T-helper 1 cell treated with Interleukin-12 subunit alpha and Interleukin-12 subunit beta and Interleukin-4 antibody, amounts not matched to agents 30 μg/mL and 1 μg/mL, for 36 hours (primary cell): ENCODE measurements at regions not wholly inside any gene's neighbourhood (a gene's known extent, or its start where the extent isn't known, plus 50 kb on each side); places are given as distances from the start of the nearest gene placed in this dataset.
A peak's percentile ranks its signal among the peaks of the same experiment; 100 is the strongest.

ENCODE experiments used
- H3K27ac Mint-ChIP-seq: one replicate; pipeline ENCODE4 v1.8.0; 2021; ENCODE audit warnings: mild to moderate bottlenecking, mixed read lengths
- H3K27me3 Mint-ChIP-seq: one replicate; pipeline ENCODE4 v1.8.0; 2021; ENCODE audit warnings: low read depth, mixed read lengths
- H3K36me3 Mint-ChIP-seq: one replicate; pipeline ENCODE4 v1.8.0; 2021; ENCODE audit warnings: low read depth, mixed read lengths
- H3K4me1 Mint-ChIP-seq: one replicate; pipeline ENCODE4 v1.8.0; 2021; ENCODE audit warnings: low read depth, mixed read lengths
- H3K4me3 Mint-ChIP-seq: one replicate; pipeline ENCODE4 v1.8.0; 2021; ENCODE audit warnings: mild to moderate bottlenecking, moderate library complexity, mixed read lengths
- H3K9me3 Mint-ChIP-seq: one replicate; pipeline ENCODE4 v1.8.0; 2021; ENCODE audit warnings: mixed read lengths

DNA sequence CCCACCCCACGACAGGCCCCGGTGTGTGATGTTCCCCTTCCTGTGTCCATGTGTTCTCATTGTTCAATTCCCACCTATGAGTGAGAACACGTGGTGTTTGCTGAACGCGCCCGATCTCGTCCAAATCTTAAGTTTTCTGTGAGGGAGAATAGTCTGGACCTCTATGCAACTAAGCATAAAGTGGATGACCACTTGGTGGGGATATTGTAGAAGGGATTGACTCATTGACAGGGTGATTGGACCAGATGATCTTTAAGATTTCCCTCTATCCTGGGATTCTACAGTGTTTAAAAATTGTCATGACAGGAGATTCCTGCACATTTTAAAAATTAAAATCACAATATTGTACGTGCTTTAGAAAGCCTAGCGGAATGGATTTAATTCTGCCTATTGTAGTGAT, 141.3 kb downstream of the TRMT11 start:
- Mint-ChIP-seq H3K27me3 (no peaks in the 10 kb centered on the region), H3K9me3 (no peaks in the 10 kb centered on the region), H3K27ac (no peak overlapping the region), H3K4me1 (no peaks in the 10 kb centered on the region), H3K4me3 (no peak overlapping the region), H3K36me3 (no peaks in the 10 kb centered on the region)

DNA sequence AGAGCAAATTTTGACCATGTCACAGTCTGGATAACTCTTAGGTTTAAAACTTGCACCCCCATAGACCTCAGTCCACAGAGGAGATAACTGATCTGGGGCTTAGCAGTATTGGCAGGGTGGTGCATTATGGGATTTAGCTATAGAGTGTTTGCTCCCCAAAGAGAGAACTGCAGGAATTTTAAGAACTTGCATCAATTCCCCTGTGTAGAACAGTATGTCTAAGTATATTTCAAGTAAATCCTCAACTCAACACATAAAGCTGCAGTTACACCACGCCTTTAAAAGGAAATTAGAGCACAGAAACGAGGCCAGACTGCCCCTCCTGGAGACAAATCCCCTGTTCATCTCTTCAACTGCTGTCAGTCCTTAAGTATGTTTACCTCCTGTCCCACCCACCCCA, 144.9 kb downstream of the TRMT11 start:
- no peaks in the 10 kb centered on the region for H3K27me3 Mint-ChIP-seq
- H3K9me3 Mint-ChIP-seq = peaks cover 3% of the 10 kb centered on the region
- H3K4me1 Mint-ChIP-seq = no peaks in the 10 kb centered on the region
- H3K4me3 Mint-ChIP-seq = no peak overlapping the region
- H3K27ac Mint-ChIP-seq = no peak overlapping the region
- no peaks in the 10 kb centered on the region for H3K36me3 Mint-ChIP-seq

GRCh38 chr6:126133984-126134383, 147.6 kb downstream of the TRMT11 start:
- Mint-ChIP-seq H3K9me3 (peaks cover 3% of the 10 kb centered on the region), H3K4me3 (no peak overlapping the region), H3K27me3 (no peaks in the 10 kb centered on the region), H3K27ac (no peak overlapping the region), H3K4me1 (no peaks in the 10 kb centered on the region), H3K36me3 (no peaks in the 10 kb centered on the region)

GRCh38 chr6:126134491-126134890, 148.2 kb downstream of the TRMT11 start:
- Mint-ChIP-seq H3K27me3 (no peaks in the 10 kb centered on the region), H3K27ac (no peak overlapping the region), H3K4me1 (no peaks in the 10 kb centered on the region), H3K36me3 (no peaks in the 10 kb centered on the region), H3K9me3 (peaks cover 3% of the 10 kb centered on the region), H3K4me3 (no peak overlapping the region)

DNA sequence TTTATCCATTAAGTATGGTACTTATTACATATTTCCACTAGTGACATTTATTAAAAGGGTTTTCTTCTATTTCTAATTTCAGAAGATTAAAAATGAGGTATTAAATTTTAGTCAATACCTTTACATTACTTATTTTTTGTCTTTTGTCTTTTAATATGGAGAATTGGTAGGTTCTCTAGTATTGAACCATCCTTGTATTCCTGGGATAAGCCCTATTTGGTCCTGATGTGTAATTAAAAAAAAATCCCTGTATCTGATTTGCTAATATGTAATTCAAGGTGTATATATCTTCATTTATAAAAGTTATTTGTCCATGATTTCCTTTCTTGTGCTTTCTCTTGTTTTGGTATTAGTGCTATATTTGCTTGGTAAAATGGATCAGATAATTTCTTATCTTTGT, 153.7 kb downstream of the TRMT11 start:
- no peaks in the 10 kb centered on the region for H3K4me1 Mint-ChIP-seq
- H3K36me3 Mint-ChIP-seq = no peaks in the 10 kb centered on the region
- H3K27me3 Mint-ChIP-seq = no peaks in the 10 kb centered on the region
- H3K4me3 Mint-ChIP-seq = no peak overlapping the region
- no peak overlapping the region for H3K27ac Mint-ChIP-seq
- H3K9me3 Mint-ChIP-seq = no peaks in the 10 kb centered on the region

DNA sequence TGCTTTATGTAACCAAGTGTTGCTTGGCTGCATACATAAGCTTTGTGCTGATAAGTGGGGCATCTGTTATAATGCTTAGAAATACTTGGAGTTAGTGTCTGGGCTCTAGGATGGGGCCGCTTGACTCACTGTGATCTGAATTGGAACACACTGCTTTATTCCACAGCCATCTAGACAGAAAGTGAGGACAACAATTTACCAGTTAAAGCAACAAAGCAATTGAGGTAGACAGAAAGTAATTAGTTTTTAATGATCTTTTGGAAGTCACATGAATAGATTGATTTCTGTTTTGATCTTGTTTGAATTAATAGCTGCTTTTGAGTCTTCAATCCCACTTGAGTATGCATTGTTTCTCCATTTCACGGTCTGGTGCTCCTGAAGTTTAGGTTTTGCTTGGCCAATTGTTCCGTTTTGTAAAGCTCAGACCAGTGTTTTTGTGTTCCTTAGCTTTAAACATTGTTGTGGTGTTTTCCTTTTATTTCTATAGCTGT, 157.5 kb downstream of the TRMT11 start:
- H3K4me1 Mint-ChIP-seq = no peaks in the 10 kb centered on the region
- no peaks in the 10 kb centered on the region for H3K27me3 Mint-ChIP-seq
- no peak overlapping the region for H3K27ac Mint-ChIP-seq
- no peaks in the 10 kb centered on the region for H3K9me3 Mint-ChIP-seq
- no peaks in the 10 kb centered on the region for H3K36me3 Mint-ChIP-seq
- H3K4me3 Mint-ChIP-seq = no peak overlapping the region

DNA sequence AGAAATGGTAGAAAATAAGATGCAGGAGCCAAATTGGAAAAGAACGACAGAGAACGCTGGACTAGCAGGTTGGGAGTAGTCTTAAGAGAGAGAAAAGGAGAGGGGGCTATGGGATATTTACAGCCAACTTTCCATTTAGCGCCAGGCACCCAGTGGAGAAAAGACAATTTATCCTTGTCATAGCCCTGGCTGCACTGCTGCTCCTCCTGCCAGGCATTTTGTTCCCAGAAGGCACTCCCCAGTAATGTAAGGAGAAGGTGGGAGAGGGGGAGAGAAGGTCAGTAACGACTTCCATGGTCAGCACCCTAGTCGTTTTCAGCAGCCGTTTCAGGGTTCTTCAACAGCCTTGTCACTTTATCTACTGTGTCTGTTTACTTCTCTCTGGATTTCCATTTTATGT, 159.0 kb downstream of the TRMT11 start:
- Mint-ChIP-seq H3K27ac (no peak overlapping the region), H3K4me3 (no peak overlapping the region), H3K36me3 (no peaks in the 10 kb centered on the region), H3K27me3 (no peaks in the 10 kb centered on the region), H3K9me3 (no peaks in the 10 kb centered on the region), H3K4me1 (no peaks in the 10 kb centered on the region)

DNA sequence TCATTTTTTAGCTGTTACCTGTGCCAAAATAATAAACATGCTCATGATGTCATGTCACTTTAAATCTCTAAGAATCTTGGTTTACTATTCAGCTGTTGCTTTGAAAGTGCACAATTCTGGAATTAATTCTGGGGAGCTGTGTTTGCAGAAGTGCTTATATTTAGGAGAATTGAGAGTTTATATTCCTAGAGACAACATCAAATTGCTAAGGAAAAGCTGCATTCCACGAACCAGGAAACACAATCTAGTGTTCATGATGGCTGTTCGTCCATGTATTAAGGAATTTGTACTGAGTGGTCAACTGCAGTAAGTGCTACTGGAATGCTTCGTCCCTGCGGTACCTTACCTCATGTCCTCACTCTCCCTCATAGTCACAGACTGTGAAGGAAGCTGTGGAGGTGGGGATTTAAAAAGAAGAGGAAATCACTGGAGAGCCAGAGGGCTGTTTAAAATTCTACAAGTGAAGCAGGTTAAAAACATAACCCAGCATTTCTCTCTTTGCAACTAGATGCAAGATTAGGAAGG, 161.0 kb downstream of the TRMT11 start:
- H3K36me3 Mint-ChIP-seq = no peaks in the 10 kb centered on the region
- H3K4me3 Mint-ChIP-seq = no peak overlapping the region
- no peak overlapping the region for H3K27ac Mint-ChIP-seq
- H3K9me3 Mint-ChIP-seq = no peaks in the 10 kb centered on the region
- H3K4me1 Mint-ChIP-seq = no peaks in the 10 kb centered on the region
- no peaks in the 10 kb centered on the region for H3K27me3 Mint-ChIP-seq

GRCh38 chr6:126148853-126149252, 162.5 kb downstream of the TRMT11 start:
- Mint-ChIP-seq H3K9me3 (no peaks in the 10 kb centered on the region), H3K36me3 (no peaks in the 10 kb centered on the region), H3K4me1 (no peaks in the 10 kb centered on the region), H3K4me3 (no peak overlapping the region), H3K27me3 (no peaks in the 10 kb centered on the region), H3K27ac (no peak overlapping the region)

DNA sequence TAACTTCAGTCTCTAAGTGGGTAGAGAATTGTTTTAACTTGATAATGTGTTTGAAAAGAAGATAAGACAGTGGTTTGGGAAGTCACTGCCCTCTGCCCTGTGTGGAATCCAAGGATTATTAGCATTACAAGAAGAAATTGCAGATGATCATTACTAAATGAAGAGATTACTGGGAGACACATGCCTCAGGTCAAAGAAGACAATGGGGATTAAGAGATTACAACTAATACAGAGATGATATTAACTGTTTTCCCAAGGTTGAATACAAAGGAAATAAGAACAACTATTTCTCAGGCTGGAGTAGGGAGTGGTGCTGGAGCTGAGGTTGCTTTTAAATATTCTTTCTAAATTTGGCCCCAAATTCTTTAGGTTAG, 166.0 kb downstream of the TRMT11 start:
- no peaks in the 10 kb centered on the region for H3K36me3 Mint-ChIP-seq
- H3K27me3 Mint-ChIP-seq = no peaks in the 10 kb centered on the region
- H3K27ac Mint-ChIP-seq = no peak overlapping the region
- H3K4me1 Mint-ChIP-seq = no peaks in the 10 kb centered on the region
- no peaks in the 10 kb centered on the region for H3K9me3 Mint-ChIP-seq
- H3K4me3 Mint-ChIP-seq = no peak overlapping the region

- H3K4me1 Mint-ChIP-seq = no peaks in the 10 kb centered on the region
- H3K9me3 Mint-ChIP-seq = no peaks in the 10 kb centered on the region
- no peaks in the 10 kb centered on the region for H3K36me3 Mint-ChIP-seq
- no peak overlapping the region for H3K27ac Mint-ChIP-seq
- no peaks in the 10 kb centered on the region for H3K27me3 Mint-ChIP-seq
- H3K4me3 Mint-ChIP-seq = no peak overlapping the region
These were observed 167.3 kb downstream of the TRMT11 start for GRCh38 chr6:126153661-126154060.

DNA sequence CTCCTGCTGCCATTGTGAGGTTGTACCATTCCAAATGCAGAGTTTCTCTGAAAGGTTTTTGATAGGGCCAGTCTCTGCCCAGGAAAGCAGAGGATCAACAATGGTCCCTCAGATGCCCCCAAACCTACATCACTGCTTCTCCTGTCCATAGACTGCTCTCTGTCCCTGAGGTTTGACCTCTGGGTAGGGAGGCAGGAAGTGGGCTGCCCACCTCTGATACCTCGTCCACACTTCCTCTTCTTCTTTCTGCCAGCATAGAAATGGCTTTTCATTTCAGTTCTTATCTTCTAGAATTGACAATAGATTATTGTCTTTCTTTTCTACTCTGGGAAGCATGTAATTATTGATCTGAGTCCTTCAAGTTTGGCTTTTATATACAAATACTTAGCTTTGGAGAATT, 170.6 kb downstream of the TRMT11 start:
- no peak overlapping the region for H3K4me3 Mint-ChIP-seq
- no peaks in the 10 kb centered on the region for H3K36me3 Mint-ChIP-seq
- no peaks in the 10 kb centered on the region for H3K27me3 Mint-ChIP-seq
- no peak overlapping the region for H3K27ac Mint-ChIP-seq
- H3K9me3 Mint-ChIP-seq = no peaks in the 10 kb centered on the region
- no peaks in the 10 kb centered on the region for H3K4me1 Mint-ChIP-seq

- H3K27ac Mint-ChIP-seq = no peak overlapping the region
- H3K36me3 Mint-ChIP-seq = no peaks in the 10 kb centered on the region
- H3K4me3 Mint-ChIP-seq = no peak overlapping the region
- H3K4me1 Mint-ChIP-seq = peaks cover 2% of the 10 kb centered on the region
- H3K27me3 Mint-ChIP-seq = no peaks in the 10 kb centered on the region
- peaks cover 7% of the 10 kb centered on the region for H3K9me3 Mint-ChIP-seq
These were observed 172.2 kb upstream of the CENPW start for GRCh38 chr6:126167726-126168125.

DNA sequence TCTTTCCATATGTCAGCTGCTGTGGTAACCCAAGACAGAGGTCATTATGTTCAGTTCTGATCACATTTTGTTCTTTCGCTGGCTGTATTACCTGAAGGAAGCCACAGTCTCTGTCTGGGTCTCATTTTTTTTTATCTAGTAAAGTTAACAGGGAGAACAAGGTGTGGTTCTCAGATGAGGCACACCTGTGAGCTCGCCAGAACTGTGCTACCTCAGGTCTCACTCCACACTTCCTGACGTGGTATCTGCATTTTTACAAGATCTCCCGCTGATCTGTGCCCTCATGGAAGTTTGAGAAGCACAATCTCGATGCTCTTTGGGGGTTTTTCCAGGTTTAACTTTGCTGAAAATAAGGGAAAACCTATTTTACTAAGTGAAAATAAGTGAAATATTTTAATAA, 169.5 kb upstream of the CENPW start:
- Mint-ChIP-seq H3K4me1 (peaks cover 2% of the 10 kb centered on the region), H3K27me3 (no peaks in the 10 kb centered on the region), H3K9me3 (no peaks in the 10 kb centered on the region), H3K4me3 (no peak overlapping the region), H3K27ac (no peak overlapping the region), H3K36me3 (no peaks in the 10 kb centered on the region)

DNA sequence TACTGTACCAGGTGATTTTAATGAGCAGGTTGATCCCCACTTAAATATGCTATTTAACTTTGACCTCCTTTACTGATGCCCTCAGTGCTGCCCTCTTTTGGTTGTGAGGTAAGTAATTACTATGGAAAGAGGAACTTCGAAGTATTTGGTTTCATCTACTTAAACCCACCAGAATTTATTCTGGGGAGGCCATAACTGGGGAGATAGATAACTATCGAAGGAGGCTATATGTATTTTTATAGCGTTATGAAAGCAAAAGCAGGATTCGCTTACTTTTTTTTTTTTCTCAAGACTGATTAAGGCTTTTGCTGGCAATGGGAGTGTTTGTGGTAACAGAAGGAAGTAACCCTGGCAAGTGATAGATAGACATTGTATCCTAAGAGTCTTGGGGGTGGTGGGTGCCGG, 168.9 kb upstream of the CENPW start:
- Mint-ChIP-seq H3K9me3 (no peaks in the 10 kb centered on the region), H3K27ac (no peak overlapping the region), H3K4me3 (peak overlapping the region; percentile 27), H3K36me3 (no peaks in the 10 kb centered on the region), H3K4me1 (peaks cover 2% of the 10 kb centered on the region), H3K27me3 (no peaks in the 10 kb centered on the region)

DNA sequence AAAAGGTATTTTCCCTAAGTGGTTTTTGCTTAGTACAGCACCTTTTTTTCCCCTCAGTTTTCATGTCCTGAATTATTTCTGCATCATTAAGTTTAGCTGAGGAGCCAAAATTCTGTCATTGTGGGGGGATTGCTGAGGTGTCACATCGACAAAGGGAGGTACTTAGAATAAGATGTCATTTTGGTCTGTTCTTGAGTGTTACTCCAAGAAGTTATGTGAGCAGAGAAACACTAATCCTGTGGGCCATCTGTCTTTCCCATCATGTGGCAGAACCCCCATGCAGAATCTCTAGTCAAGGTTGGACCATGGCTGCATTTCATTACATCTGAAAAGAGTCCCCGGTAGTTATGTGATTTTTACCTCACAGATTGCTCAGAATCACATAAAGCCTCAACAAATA, 167.8 kb upstream of the CENPW start:
- no peaks in the 10 kb centered on the region for H3K27me3 Mint-ChIP-seq
- H3K36me3 Mint-ChIP-seq = no peaks in the 10 kb centered on the region
- no peak overlapping the region for H3K4me3 Mint-ChIP-seq
- H3K4me1 Mint-ChIP-seq = peaks cover 2% of the 10 kb centered on the region
- H3K9me3 Mint-ChIP-seq = no peaks in the 10 kb centered on the region
- H3K27ac Mint-ChIP-seq = no peak overlapping the region
